Kidney (tissue), 13 donors: ENCODE measurements at regions not wholly inside any gene's neighbourhood (a gene's known extent, or its start where the extent isn't known, plus 50 kb on each side); places are given as distances from the start of the nearest gene placed in this dataset.

Experiments
- DNase-seq, 5 donors: peaks; one replicate each; pipeline ENCODE4 v3.0.0-alpha.2; 2013 to 2020
- FAIRE-seq: peaks from 2 replicates; lab custom pipeline; 2012; peaks lifted over from hg19 to GRCh38; lab: Jason Lieb, UNC
- H3K27ac ChIP-seq, 2 donors: one replicate each; pipeline ENCODE4 v1.7.0; 2013; ENCODE audit warnings: low read depth in 2 of 2, low read length in 2 of 2, inconsistent platforms in 1 of 2
- H3K27me3 ChIP-seq: one replicate; pipeline ENCODE4 v1.7.1; 2013; ENCODE audit warnings: low read length, inconsistent platforms; ENCODE audit not compliant: control insufficient read depth, insufficient read depth
- H3K36me3 ChIP-seq, 3 donors: one replicate each; pipeline versions ENCODE4 v1.7.0 to v1.7.1; 2013; ENCODE audit warnings: low read length in 3 of 3, control low read depth in 1 of 3, inconsistent platforms in 1 of 3; ENCODE audit not compliant: insufficient read depth in 3 of 3, control insufficient read depth in 2 of 3
- H3K4me1 ChIP-seq, 3 donors: one replicate each; pipeline versions ENCODE4 v1.7.0 to v1.7.1; 2013; ENCODE audit warnings: low read length in 3 of 3, inconsistent platforms in 1 of 3, low read depth in 1 of 3; ENCODE audit not compliant: control insufficient read depth in 2 of 3, insufficient read depth in 2 of 3
- H3K4me3 ChIP-seq, 3 donors: one replicate each; pipeline versions ENCODE4 v1.7.0 to v1.8.1; 2013; ENCODE audit warnings: low read length in 3 of 3, control low read depth in 1 of 3, inconsistent platforms in 1 of 3
- H3K9ac ChIP-seq, 3 donors: one replicate each; pipeline versions ENCODE4 v1.7.0 to v1.7.1; 2013; ENCODE audit warnings: low read length in 3 of 3, control low read depth in 1 of 3, inconsistent platforms in 1 of 3
- H3K9me3 ChIP-seq, 3 donors: one replicate each; pipeline versions ENCODE4 v1.7.0 to v1.7.1; 2013; ENCODE audit warnings: low read length in 3 of 3, control low read depth in 1 of 3, inconsistent platforms in 1 of 3; ENCODE audit not compliant: control insufficient read depth in 2 of 3, insufficient read depth in 1 of 3
- intact Hi-C: fragments of 100-400 bp; cut with DNase I; formaldehyde crosslinking; loops from one replicate; pipeline ENCODE4 v1.11.1; 2022
- TF ChIP-seq, protein P1 (sequence below): IDR thresholded peaks from 3 replicates; pipeline ENCODE4 v1.5.1; 2012; ENCODE audit warnings: mild to moderate bottlenecking, moderate library complexity, borderline replicate concordance; ENCODE audit not compliant: insufficient read depth; ENCODE audit errors: extremely low read depth
- donor health status: control.
- donor health status: control.
- donor health status: control.
- donor health status: control.
- donor health status: control.
- donor health status: DM: yes; HTN: yes; CAD: no.
- donor health status: Normal renal cell carcinoma (clear cell type).

- FAIRE-seq = no peak
- TF ChIP-seq, protein P1, sequence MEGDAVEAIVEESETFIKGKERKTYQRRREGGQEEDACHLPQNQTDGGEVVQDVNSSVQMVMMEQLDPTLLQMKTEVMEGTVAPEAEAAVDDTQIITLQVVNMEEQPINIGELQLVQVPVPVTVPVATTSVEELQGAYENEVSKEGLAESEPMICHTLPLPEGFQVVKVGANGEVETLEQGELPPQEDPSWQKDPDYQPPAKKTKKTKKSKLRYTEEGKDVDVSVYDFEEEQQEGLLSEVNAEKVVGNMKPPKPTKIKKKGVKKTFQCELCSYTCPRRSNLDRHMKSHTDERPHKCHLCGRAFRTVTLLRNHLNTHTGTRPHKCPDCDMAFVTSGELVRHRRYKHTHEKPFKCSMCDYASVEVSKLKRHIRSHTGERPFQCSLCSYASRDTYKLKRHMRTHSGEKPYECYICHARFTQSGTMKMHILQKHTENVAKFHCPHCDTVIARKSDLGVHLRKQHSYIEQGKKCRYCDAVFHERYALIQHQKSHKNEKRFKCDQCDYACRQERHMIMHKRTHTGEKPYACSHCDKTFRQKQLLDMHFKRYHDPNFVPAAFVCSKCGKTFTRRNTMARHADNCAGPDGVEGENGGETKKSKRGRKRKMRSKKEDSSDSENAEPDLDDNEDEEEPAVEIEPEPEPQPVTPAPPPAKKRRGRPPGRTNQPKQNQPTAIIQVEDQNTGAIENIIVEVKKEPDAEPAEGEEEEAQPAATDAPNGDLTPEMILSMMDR = no peak
- Histone ChIP-seq H3K4me3 (no peak overlapping the region), H3K9me3 (no peaks in the 10 kb centered on the region), H3K9ac (no peak overlapping the region), H3K27ac (no peak overlapping the region), H3K36me3 (no peaks in the 10 kb centered on the region), H3K4me1 (no peaks in the 10 kb centered on the region), H3K27me3 (no peaks in the 10 kb centered on the region)
- intact Hi-C loops = no loop called here
- no peak for DNase-seq
Measured at GRCh38 chr16:13519871-13520270, 400.1 kb upstream of the ERCC4 start.

DNA sequence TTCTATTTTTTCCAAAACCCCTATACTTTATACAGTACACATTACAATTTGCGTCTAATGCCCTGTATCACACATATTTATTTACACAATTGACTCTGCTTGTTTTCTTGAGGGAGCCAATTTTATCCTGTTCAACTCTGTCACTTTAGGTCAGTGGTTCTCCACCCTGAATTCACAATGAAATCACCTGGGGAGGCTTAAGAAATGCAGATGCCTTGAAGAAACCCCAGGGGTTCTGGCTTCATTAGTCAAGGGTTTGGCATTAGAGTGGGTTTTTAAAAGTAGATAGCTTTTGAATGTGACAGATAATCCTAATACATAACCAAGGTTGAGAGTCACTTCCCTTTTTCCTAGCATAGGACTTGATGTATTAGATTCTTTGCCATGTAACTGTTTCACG is 398.6 kb upstream of the ERCC4 start:
- Histone ChIP-seq H3K4me3 (no peak overlapping the region), H3K9ac (no peak overlapping the region), H3K9me3 (no peaks in the 10 kb centered on the region), H3K4me1 (no peaks in the 10 kb centered on the region), H3K27ac (no peak overlapping the region), H3K27me3 (no peaks in the 10 kb centered on the region), H3K36me3 (no peaks in the 10 kb centered on the region)
- DNase-seq (no peak), FAIRE-seq (no peak)
- TF ChIP-seq, protein P1 = no peak
- intact Hi-C loops = no loop called here

- no peaks in the 10 kb centered on the region for H3K4me1 ChIP-seq
- no peak for DNase-seq
- no peaks in the 10 kb centered on the region for H3K9me3 ChIP-seq
- H3K36me3 ChIP-seq = no peaks in the 10 kb centered on the region
- no peak overlapping the region for H3K27ac ChIP-seq
- no peak for FAIRE-seq
- TF ChIP-seq, protein P1 = no peak
- intact Hi-C loops = no loop called here
- no peaks in the 10 kb centered on the region for H3K27me3 ChIP-seq
- H3K9ac ChIP-seq = no peak overlapping the region
- H3K4me3 ChIP-seq = no peak overlapping the region
Measured at GRCh38 chr16:13527332-13527731, 392.6 kb upstream of the ERCC4 start.

DNA sequence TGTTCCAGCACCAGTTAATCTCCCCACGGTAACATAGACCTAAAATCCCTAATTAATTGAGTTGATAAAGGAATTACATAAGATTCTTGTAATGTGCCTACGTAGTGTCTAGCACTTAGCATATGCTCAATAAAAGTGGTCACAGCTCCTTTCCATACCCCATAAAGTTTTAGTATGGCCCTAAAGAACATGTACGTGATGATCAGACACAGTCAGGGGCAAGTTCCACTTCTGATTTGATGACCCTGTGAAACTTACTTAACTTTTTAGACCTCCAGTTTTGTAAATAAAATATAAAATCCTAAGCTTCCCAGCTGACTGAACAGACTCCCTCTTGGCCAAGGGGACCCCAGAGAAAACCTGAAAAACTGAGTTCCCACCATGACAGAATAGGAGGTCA is 391.3 kb upstream of the ERCC4 start:
- H3K27me3 ChIP-seq = no peaks in the 10 kb centered on the region
- TF ChIP-seq, protein P1 = no peak
- no peak overlapping the region for H3K4me3 ChIP-seq
- DNase-seq = no peak
- no peaks in the 10 kb centered on the region for H3K9me3 ChIP-seq
- H3K9ac ChIP-seq = no peak overlapping the region
- intact Hi-C loops = no loop called here
- FAIRE-seq = no peak
- H3K36me3 ChIP-seq = no peaks in the 10 kb centered on the region
- H3K27ac ChIP-seq = no peak overlapping the region
- H3K4me1 ChIP-seq = no peaks in the 10 kb centered on the region
